ENCODE measurements at regions not wholly inside any gene's neighbourhood (a gene's known extent, or its start where the extent isn't known, plus 50 kb on each side); places are given as distances from the start of the nearest gene placed in this dataset.

DNA sequence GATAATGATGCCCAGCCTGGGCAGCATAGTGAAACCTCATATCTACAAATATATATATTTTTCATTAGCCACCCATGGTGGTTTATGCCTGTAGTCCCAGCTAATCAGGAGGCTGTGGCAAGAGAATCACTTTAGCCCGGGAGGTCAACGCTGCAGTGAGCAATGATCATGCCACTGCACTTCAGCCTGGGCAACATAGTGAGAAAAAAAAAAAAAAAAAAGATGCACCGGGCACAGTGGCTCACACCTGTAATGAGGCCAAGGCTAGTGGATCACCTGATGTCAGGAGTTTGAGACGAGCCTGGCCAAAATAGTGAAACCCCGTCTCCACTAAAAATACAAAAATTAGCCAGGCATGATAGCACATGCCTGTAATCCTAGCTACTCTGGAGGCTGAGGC lies 50.2 kb upstream of the ADRA1B start:
- WGBS (ENCODE audit: insufficient coverage, low coverage, missing lambda C conversion rate): 1% methylated on average over 5 of the region's 5 CpGs
- in situ Hi-C loops (cut with MboI): no loop called here
- H2AFZ ChIP-seq (ENCODE audit: low read depth, low read length): no peak overlapping the region
- H3K27me3 ChIP-seq (ENCODE audit: control insufficient read depth in 2 of 2, insufficient read depth in 2 of 2, low read length in 2 of 2): peaks cover 0 to 6% of the 10 kb centered on the region in 2 experiments; a peak in 2 of 5 replicates
- BruUV-seq (replicated peaks): no TSS peak
- ATAC-seq (no peak), DNase-seq (ENCODE audit: extremely low read depth in 1 of 4, low spot score in 3 of 4) (no peak), FAIRE-seq (no peak)
- H4K20me1 ChIP-seq (replicated peaks; ENCODE audit: control insufficient read depth, insufficient read depth, low read length): no peaks in the 10 kb centered on the region
- CTCF ChIA-PET (ENCODE audit: low intra/inter-chr PET ratio): no interaction called here
- H3K36me3 ChIP-seq (ENCODE audit: control insufficient read depth, insufficient read depth, low read length): no peaks in the 10 kb centered on the region
- intact Hi-C loops (cut with micrococcal nuclease): no loop called here
- H3K4me2 ChIP-seq (ENCODE audit: insufficient read depth, low read length): no peak overlapping the region
- no peak overlapping the region for H3K9ac ChIP-seq (ENCODE audit: insufficient read depth in 1 of 2, low read depth in 2 of 2, low read length in 2 of 2)
- no peaks in the 10 kb centered on the region for H3K9me3 ChIP-seq (replicated peaks; ENCODE audit: control insufficient read depth, insufficient read depth, low read depth, low read length)
- H3K9me1 ChIP-seq (ENCODE audit: control insufficient read depth, insufficient read depth, low read length): no peaks in the 10 kb centered on the region
- no peaks in the 10 kb centered on the region for H3K4me1 ChIP-seq (replicated peaks in 1 of 2; ENCODE audit: control insufficient read depth in 2 of 2, insufficient read depth in 2 of 2, low read length in 2 of 2)
- POLR2A ChIA-PET: no interaction called here
- no peaks in the 10 kb centered on the region for H3K79me2 ChIP-seq (ENCODE audit: control insufficient read depth, insufficient read depth, low read length)
- no peak overlapping the region for H3K4me3 ChIP-seq
- H3K27ac ChIP-seq (ENCODE audit: extremely low read depth, low read depth, low read length): no peak overlapping the region
- TF ChIP-seq, protein P1, sequence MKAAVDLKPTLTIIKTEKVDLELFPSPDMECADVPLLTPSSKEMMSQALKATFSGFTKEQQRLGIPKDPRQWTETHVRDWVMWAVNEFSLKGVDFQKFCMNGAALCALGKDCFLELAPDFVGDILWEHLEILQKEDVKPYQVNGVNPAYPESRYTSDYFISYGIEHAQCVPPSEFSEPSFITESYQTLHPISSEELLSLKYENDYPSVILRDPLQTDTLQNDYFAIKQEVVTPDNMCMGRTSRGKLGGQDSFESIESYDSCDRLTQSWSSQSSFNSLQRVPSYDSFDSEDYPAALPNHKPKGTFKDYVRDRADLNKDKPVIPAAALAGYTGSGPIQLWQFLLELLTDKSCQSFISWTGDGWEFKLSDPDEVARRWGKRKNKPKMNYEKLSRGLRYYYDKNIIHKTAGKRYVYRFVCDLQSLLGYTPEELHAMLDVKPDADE (conservative IDR thresholded peaks at IDR 0.05; ENCODE audit: control insufficient read depth, low read depth, low read length): no peak
- TF ChIP-seq, protein P2, sequence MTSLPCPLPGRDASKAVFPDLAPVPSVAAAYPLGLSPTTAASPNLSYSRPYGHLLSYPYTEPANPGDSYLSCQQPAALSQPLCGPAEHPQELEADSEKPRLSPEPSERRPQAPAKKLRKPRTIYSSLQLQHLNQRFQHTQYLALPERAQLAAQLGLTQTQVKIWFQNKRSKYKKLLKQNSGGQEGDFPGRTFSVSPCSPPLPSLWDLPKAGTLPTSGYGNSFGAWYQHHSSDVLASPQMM (CRISPR knock-in tag; IDR thresholded peaks at IDR 0.05): no peak
- no peak for TF ChIP-seq ARNT (IDR thresholded peaks at IDR 0.05)
- no peak for TF ChIP-seq SMAD4 (CRISPR knock-in tag; conservative IDR thresholded peaks at IDR 0.05)
- TF ChIP-seq, protein P3, sequence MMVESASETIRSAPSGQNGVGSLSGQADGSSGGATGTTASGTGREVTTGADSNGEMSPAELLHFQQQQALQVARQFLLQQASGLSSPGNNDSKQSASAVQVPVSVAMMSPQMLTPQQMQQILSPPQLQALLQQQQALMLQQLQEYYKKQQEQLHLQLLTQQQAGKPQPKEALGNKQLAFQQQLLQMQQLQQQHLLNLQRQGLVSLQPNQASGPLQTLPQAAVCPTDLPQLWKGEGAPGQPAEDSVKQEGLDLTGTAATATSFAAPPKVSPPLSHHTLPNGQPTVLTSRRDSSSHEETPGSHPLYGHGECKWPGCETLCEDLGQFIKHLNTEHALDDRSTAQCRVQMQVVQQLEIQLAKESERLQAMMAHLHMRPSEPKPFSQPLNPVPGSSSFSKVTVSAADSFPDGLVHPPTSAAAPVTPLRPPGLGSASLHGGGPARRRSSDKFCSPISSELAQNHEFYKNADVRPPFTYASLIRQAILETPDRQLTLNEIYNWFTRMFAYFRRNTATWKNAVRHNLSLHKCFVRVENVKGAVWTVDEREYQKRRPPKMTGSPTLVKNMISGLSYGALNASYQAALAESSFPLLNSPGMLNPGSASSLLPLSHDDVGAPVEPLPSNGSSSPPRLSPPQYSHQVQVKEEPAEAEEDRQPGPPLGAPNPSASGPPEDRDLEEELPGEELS (CRISPR knock-in tag; IDR thresholded peaks at IDR 0.05; ENCODE audit: borderline replicate concordance): no peak
- TF ChIP-seq, protein P4, sequence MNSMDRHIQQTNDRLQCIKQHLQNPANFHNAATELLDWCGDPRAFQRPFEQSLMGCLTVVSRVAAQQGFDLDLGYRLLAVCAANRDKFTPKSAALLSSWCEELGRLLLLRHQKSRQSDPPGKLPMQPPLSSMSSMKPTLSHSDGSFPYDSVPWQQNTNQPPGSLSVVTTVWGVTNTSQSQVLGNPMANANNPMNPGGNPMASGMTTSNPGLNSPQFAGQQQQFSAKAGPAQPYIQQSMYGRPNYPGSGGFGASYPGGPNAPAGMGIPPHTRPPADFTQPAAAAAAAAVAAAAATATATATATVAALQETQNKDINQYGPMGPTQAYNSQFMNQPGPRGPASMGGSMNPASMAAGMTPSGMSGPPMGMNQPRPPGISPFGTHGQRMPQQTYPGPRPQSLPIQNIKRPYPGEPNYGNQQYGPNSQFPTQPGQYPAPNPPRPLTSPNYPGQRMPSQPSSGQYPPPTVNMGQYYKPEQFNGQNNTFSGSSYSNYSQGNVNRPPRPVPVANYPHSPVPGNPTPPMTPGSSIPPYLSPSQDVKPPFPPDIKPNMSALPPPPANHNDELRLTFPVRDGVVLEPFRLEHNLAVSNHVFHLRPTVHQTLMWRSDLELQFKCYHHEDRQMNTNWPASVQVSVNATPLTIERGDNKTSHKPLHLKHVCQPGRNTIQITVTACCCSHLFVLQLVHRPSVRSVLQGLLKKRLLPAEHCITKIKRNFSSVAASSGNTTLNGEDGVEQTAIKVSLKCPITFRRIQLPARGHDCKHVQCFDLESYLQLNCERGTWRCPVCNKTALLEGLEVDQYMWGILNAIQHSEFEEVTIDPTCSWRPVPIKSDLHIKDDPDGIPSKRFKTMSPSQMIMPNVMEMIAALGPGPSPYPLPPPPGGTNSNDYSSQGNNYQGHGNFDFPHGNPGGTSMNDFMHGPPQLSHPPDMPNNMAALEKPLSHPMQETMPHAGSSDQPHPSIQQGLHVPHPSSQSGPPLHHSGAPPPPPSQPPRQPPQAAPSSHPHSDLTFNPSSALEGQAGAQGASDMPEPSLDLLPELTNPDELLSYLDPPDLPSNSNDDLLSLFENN (IDR thresholded peaks at IDR 0.05; ENCODE audit: low read depth in 2 of 2, low read length in 2 of 2): no peak
- no peak for TF ChIP-seq SP1 (CRISPR knock-in tag; IDR thresholded peaks at IDR 0.05)
- TF ChIP-seq, protein P5, sequence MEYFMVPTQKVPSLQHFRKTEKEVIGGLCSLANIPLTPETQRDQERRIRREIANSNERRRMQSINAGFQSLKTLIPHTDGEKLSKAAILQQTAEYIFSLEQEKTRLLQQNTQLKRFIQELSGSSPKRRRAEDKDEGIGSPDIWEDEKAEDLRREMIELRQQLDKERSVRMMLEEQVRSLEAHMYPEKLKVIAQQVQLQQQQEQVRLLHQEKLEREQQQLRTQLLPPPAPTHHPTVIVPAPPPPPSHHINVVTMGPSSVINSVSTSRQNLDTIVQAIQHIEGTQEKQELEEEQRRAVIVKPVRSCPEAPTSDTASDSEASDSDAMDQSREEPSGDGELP (CRISPR knock-in tag; IDR thresholded peaks at IDR 0.05; ENCODE audit: borderline replicate concordance): no peak
- TF ChIP-seq RBFOX2 (IDR thresholded peaks at IDR 0.05; ENCODE audit: low read depth, low read length): no peak
